NCI-H2081 (cell line): ENCODE measurements at regions not wholly inside any gene's neighbourhood (a gene's known extent, or its start where the extent isn't known, plus 50 kb on each side); places are given as distances from the start of the nearest gene placed in this dataset.

Experiments
- DNase-seq, 2 experiments: peaks; one replicate each; lab custom pipeline; 2025; lab: John Stamatoyannopoulos, UW

DNA sequence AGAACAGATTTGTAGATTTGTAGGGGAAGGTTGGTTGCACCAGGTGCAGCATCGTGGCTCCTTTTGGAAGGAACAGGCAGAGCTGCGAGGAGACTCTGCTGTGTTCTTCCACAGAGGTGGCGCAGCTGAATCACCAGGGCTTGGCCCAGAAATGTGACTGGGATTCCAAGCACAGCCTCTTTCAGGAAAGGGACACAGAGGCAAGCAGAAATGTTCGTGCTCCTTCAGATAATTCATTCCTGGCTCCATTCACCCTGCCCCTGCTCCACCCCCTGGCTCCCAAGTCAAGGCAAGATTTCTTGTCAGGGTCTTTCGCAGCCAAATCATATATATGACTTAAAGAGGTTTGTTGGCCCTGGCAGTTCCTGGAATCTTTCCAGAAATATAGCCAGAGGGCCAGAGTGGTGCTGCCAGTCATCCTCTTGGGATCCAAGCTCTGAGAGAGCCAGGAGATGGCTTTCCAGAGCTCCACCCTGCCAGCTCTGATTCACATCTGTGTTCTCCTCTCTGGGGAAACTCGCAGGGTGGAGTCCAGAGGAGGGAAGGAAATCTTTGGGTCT lies 203.9 kb upstream of the TANK start:
- no peak for DNase-seq

DNA sequence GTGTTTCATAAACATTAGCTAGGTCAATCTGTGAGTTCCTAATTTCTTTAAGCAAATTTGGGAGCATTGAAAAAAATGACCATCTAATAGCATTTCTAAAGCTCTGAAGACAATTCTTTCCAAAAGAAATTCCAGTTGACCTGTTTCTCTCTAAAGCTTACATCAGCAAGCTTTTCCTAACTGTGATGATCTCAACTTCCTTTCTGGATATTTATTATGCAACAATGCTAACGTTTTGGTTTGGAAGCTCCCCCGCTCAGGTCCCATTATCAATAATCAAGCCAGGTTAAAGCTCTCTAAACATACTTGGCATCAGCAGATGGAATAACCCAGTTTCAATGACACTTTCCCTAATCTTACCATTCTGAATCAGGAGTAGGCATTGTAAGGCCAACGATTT lies 196.3 kb upstream of the TANK start:
- no peak for DNase-seq

DNA sequence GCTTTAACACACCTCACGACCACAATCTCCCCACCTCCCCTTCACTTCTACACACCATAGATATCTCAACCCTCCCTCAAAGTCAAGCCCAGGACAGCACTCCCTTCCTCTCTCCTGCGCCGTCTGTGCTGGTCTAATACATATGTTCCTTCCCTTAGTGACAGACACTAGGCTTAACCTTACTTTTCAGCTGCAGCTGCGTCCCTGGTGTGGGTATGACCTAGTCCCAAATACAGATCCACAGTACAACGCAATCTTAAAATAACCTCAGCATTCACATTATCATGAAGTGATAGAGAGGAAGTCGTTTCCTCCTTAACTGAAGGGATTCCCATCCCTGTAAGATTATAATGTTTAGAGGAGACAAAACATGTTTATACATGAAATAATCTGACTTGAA lies 192.7 kb upstream of the TANK start:
- no peak for DNase-seq

DNA sequence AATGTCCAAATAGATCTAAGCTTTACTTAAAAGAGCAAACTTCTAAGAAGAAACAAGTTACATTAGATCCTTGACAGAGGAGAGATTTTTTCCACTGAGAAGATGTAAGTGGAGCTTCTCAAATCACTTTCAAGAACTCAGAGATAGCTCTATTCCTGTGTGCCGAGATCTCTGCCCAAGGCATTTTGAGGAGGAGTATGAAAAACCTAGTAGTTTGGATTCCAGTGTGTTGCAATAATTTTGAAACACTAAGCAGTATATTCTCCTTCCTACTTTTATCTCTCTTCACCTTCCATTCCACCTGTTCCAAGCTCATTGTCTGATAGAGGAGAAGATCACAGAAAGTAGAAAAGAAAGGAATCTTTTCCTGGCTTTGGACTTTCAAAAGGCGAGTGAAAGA lies 192.0 kb upstream of the TANK start:
- DNase-seq = no peak

DNA sequence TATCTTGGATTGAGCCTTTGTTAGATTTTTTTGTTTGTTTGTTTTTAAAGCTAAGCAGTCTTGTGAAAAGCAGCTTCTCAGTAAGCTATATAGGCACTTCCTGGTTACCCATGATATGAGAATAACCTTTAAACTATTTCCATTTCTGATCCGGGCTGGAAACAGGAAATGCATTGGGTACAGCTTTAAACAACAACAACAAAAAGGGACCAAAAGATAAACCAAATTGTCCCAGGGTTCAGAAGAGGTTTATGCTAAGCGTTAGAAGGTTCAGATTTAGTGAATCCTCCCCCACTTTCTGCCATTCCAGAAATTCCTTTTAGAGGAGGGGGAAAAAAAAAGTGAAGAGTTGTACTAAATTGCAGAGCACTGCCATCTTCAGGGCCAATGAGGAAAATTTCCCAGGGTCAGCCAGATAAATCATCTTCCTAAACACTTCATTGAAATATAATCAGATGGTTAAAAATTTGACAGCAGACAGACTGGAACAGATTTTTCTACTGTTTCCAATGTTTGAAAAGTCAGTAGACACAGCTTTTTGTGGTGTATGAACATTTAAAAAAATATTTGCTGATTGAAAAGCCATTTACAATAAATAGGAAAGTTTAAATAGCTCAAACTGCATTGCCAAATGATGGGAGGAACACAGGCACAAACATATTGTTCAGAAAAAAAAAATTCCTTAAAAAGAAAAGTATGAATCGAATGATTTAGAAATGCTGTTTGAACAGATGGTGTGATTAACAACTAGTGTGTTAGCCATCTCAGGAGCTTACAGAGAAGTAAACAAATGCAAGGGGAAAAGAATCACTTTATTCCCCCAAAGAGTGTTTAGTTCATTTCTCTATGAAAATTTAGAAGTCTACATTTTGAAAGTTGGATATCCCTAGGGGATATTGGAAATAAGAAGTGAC lies 189.9 kb upstream of the TANK start:
- peak; percentile 40 to 52 for DNase-seq

DNA sequence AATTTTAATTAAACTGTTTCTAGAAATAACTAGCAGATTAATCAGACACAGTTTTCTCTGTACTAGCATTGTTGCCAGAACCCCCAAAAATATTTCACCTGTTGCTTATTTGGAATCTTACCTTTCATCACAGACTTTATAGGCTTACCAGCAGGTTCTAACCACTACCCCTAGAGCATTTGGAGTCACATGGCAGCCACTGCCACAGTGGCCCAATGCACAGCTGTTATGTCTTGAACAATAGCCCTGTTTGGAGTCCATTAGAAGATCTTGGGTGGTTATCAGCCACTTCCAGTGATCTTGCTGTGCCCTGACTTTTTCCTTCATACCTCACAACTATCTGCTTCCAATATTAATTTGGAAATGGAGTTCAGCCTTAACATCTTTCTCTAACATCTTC lies 186.2 kb upstream of the TANK start:
- no peak for DNase-seq

DNA sequence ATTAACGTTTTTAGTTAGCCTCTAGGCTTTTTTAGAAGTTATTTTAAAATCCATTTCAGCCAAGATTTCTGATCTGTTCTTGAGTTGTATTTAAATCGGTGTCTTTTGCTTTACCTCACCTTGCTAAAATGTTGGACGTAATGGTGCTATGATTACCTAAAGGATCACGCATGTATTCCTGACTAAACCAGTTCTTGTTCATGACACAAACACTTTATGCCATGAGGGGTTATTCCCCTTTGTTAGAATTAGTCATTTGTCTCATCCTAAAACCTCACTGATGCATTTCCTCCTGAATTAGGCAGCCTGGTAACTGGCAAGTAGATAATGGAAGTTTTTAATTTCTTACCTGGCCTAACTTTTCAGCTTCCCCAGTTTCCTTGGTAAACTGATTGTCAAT lies 185.4 kb upstream of the TANK start:
- no peak for DNase-seq

DNA sequence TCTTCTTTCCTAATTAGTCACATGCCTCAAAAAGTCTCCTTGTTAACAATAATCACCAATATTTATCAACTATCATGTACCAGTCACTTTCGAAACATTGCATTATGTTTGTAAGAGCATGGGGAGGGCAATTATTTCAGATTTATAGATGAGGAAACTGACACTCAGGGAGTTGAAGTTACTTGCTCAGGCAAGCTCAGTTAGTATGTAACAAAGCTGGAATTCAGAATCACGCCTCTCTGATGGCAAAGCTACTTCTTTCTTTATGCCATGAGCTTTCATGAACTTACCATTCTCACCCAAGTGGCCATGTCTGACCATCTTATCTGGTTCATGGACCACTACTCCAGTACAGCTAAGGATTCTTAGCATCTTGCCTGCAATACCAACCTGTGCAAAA lies 183.4 kb upstream of the TANK start:
- DNase-seq = no peak

DNA sequence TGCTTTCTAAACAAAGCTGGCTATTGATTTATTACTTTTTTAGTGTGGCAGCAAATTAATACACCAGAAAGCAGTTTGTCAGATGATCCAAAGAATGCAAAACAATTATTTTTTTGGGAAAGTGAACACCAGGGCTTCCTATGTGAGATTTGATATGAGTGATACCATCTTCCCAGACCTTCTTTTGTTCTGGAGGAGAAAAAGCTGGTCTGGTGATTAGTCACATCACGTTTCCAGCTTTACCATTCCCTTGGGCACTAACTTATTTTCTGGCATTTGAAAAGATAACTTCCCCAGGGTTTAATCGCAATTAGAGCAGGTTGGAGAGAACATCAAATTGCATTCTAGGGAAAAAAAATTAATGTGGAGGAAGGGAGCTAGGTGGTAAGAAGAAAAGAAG lies 182.9 kb upstream of the TANK start:
- DNase-seq = no peak

DNA sequence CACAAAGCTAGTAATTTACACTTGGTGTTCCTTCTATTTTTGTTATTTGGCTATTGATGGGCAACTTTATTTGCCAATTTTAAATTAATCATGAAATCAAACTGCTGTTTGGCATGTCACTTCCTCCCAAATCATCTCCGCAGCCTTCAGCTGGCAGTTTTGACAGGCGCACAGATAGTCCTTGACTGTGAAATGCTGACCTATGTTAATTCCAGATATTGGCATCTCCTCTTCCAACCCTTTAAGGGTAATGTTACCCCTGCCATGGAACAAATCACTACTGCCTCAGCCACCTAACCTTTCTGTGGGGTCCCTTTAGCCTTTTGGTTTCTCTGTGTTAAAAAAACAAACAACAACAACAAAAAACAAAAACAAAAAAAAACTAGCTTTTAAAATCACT lies 182.4 kb upstream of the TANK start:
- no peak for DNase-seq

DNA sequence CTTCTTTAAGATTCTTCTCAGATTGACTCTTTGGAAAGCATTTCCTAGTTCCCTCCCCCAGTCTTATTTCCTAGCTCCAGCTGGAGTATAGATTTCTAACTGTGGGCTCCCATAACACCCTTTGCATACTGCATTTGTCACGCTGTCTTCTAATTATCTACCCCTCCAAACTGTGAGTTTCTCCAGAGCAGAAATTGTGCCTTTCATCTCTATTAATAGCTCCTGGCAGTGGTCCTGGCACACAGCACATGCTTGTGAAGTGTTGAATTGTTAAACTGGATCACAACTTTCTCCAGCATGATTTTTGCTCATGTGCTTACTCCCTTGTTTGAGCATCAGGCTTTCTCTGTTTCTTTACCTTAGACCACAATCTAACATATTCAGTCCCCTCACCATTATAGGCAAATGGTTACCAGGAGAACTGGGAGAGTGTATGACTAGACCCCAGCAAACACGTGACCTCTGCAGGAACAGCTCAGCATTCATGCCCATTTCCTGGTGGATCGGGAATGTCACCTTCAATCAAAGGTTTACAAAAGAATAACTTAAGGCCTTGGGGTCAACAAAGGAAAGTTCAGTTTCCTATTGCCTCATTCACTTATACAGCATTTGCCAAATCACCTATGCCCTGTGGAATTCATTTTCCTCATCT lies 175.7 kb upstream of the TANK start:
- no peak for DNase-seq

DNA sequence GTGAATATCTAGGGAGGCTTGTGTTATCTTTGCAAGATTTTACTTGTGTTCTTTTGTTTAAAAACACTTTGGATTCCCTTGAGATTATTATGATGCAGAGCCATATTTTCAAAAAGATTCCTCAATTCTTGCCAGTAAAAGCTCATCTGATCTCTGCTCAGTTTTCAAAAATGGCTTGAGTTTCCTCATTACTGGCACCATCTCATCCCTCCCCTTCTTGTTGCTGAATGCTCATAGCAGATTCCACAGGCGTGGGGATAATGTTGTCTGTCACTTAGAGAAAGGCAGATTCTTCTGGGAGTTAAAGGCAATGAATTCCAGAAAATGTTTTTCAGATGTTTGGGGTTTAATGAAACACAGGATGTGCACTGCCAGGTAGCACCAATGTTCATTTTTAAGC lies 170.4 kb upstream of the TANK start:
- DNase-seq = no peak

DNA sequence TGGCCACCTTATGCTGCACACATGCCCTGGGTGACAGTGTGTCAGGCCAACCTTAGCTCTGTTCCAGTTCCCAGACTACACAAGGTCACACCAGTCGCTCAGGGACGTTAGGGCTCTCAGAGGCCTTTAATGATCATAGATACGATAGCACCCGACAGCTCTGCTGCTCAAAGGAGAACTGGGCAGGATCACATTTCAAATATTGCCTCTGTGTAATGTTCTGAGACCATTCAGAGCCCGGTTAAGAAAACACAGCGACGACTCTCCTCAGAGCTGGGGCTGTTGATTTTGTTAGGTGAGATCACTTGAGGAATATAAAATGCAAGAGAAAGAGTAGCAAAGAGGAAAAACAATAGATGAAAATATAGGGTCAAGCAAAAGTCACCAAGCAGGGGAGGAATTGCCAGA lies 166.6 kb upstream of the TANK start:
- DNase-seq = no peak

DNA sequence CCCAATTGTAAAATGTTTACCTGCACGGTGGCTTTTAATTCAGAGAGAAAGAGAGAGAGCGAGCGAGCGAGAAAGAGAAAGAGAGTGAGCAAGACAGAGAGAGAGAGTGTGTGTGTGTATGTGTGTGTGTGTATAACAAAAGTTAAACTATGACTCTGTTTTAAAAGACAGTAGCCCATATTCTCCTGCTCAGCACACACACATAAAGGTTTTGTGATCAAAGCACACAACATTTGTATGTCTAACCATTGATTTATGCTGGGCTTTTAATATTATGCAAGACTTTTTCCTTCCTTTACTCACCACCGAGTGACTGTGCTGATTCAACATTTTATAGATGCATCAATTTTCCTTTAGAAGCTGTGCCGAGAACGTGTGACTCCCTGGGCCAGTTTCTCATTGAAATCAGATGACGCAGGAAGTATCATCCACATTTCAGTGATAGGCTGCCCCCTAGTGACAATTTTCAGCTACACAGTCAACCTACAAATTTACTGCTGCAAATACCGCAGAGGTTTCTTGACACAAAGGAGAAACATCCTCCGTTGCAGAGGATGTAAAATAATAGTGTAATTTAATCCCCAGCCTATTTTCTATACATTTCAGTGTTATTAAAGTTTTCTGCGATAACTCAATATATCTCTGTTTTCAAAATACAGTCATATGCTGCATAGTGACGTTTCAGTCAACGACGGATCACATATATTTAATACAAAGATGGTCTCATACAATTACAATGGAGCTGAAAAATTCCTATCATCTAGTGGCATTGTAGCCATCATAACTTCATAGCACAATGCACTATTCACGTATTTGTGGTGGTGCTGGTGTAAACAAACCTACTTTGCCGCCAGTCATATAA lies 165.9 kb upstream of the TANK start:
- peak; percentile 61 to 81 for DNase-seq

DNA sequence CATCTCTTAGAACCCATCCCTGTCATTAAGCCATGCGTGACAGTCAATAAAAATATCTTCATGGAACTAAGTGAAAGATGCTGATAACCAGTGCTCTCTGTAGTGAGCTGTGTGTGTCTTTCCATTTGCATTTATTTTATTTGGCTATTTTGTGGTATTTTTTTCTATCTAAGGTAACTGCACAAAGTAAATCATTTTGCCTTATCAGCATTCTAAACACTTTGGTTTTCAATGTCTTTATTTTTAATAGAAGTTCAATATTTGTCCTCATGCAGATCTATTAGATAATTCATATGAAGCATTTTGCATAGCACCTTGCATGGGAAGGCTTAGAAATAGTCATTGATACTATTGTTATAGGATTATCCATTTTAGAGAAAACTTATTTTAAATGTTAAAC lies 163.6 kb upstream of the TANK start:
- no peak for DNase-seq

DNA sequence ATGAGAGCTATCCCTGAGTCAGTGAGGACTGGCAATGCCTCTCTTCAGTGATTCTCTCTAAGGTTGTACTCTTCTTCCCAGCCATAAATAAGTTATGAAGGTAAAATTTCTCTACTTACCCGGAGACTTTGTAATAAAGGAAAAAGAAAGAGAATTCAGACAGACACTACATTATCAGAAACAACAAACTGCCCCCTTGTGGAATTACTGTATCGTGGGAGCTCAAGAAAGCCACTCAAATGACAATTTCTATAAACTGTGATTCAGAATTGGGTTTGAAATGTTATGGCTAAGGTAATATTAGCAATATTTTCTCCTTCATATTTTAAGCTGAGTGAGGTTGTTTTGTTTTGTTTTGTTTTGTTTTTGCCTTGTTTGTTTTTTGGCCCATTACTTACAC lies 155.8 kb upstream of the TANK start:
- DNase-seq = no peak

DNA sequence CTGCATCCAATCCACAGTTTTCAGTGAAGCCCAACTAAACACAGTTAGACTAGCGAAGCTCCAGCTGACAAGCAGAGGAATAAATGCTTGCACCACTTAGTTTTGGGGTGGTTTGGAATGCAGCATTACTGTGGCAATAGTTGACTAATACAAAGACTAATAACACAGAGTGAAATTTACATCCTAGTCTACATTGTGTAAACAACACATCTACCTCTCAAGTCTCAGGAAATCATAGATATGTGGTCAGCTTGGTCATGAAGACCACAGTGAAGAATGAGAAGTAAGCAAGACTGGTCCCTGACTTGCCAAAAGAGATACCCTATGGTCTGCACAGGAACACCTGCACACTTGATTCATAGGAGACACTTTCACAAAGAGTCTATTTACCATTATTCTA lies 155.1 kb upstream of the TANK start:
- no peak for DNase-seq

DNA sequence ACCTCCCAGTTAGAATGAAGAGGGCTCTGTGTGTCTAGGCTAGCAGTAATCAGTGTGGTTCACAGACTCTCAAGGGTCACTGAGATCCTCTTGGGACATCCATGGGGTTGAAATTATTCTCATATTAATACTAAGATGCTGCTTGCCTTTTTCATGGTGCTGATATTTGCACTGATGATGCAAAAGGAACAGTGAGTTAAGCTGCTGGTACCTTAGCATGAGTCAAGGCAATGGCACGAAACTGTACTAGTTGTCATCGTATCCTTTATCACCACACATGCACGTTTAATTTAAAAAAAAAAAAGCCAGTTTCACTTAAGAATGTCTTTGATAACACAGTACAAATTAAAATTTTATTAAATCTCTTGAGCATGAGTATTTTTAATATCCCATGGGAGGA lies 151.9 kb upstream of the TANK start:
- DNase-seq = no peak

DNA sequence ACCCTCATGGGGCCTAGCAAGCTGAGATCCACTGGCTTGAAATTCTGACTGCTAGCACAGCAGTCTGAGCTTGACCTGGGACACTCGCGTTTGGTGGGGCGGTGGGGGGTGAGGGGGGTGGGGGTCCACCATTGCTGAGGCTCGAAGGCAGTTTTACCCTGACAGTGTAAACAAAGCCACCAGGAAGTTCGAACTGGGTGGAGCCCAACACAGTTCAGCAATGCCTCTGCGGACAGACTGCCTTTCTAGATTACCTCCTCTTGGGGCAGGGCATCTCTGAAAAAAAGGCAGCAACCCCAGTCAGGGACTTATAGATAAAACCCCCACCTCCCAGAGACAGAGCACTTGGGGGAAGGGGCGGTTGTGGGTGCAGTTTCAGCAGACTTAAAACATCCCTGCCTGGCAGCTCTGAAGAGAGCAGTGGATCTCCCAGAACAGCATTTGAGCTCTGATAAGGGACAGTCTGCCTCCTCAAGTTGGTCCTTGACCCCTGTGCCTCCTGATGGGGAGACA lies 149.7 kb upstream of the TANK start:
- DNase-seq = no peak

DNA sequence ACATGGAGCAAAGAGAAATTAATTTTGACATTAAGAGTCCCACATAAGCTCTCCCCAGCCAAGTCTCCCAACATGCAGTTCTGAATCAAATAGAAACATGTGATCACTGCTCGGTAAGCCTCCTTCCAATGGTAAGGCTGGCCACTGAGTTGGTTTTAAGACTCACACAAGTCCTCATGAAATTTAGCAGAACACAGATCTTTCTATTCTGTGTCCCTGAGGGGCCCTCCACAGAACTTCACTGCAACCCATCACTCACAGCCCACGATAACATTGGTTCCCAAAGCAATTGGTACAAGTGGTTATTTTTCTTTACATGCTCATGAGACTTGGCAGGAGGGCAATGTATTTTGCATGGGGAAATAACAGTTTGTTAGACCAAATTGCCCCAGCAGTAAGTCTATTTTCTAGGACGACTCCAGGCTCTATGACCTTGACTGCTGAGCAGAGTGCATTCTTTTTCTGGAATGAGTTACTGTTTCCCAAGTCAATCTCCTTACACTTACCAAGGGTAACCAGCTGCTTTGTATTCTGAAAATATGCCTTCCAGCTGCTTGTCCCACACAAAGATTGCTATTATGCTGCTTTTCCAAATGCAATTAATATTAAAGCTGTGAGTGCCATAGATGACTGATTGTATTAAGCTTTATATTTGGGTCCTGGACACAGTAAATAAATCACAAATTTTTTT lies 142.3 kb upstream of the TANK start:
- DNase-seq = no peak

DNA sequence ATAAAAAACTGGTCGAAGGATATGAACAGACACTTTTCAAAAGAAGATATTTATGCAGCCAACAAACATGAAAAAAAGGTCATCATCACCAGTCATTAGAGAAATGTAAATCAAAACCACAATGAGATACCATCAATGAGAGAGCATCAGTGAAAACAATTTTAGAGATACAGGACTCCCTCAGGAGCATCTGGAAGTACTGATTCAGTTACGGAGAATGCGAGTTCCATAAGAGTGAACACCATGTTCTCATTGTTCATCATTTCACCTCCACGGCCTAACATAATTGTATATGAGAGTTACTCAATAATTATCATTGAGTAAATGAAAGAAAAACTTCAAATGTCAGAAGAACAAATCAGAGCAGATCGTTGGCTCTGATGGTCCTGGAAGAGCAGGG lies 140.9 kb upstream of the TANK start:
- no peak for DNase-seq

DNA sequence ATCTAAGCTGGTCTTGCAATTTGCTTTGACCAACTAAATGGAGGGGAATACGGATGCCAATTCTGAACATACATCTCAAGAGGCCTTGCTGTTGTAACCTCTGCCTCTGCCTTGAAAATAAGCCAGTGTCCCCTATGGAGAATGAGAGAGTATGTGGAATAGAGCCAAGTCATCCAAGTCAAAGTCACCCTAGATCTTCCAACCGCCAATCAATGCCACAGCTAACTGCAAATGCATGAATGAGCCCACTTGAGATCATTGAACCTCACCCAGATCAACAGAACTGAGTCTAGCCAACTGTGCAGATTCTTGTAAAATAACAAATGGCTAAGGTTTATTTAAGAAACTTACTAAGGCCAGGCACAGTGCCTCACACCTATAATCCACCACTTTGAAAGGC lies 139.8 kb upstream of the TANK start:
- DNase-seq = no peak
